GM12878 (cell line): ENCODE measurements at regions not wholly inside any gene's neighbourhood (a gene's known extent, or its start where the extent isn't known, plus 50 kb on each side); places are given as distances from the start of the nearest gene placed in this dataset.

Source experiments
- BCL3 ChIP-seq: IDR thresholded peaks from 2 replicates; pipeline ENCODE4 v1.6.1; 2011; ENCODE audit warnings: borderline replicate concordance, low read depth, mild to moderate bottlenecking, moderate library complexity, low read length; ENCODE audit not compliant: insufficient read depth, poor library complexity, severe bottlenecking
- PML ChIP-seq: IDR thresholded peaks from 2 replicates; pipeline ENCODE4 v1.6.1; 2012; ENCODE audit warnings: low read length, inconsistent platforms
- ZNF687 ChIP-seq: fragments of 450-650 bp; IDR thresholded peaks from 2 replicates; pipeline ENCODE4 v1.6.1; 2017; ENCODE audit warnings: mild to moderate bottlenecking, moderate library complexity
- TF ChIP-seq, protein P1 (sequence below): fragments of 450-650 bp; conservative IDR thresholded peaks from 2 replicates; pipeline ENCODE4 v1.6.1; 2017; ENCODE audit warnings: mild to moderate bottlenecking, moderate library complexity

DNA sequence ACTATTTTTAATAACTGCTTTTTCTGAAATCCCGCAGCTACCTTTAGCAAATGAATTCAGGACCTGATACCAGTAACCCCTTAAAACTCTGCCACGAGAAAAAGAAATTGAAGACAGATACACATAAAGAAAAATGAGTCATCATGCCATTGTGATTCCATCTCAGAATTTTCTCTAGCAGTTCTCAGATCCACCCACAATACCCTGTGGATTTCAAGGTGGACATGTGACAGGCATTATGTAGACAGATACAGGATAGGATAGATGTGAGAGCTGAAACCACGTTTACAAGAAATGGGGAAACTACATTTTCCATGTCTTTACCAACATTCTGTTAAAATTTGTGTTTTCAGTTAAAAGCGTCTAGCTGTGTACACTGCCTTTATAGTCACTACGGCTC is 291.9 kb upstream of the NR2F2 start (continued):
- TF ChIP-seq BCL3: peak; percentile 23
- no peak for TF ChIP-seq PML
- TF ChIP-seq ZNF687: peak; percentile 70; the same call in 1 of the 2 replicates
- TF ChIP-seq, protein P1, sequence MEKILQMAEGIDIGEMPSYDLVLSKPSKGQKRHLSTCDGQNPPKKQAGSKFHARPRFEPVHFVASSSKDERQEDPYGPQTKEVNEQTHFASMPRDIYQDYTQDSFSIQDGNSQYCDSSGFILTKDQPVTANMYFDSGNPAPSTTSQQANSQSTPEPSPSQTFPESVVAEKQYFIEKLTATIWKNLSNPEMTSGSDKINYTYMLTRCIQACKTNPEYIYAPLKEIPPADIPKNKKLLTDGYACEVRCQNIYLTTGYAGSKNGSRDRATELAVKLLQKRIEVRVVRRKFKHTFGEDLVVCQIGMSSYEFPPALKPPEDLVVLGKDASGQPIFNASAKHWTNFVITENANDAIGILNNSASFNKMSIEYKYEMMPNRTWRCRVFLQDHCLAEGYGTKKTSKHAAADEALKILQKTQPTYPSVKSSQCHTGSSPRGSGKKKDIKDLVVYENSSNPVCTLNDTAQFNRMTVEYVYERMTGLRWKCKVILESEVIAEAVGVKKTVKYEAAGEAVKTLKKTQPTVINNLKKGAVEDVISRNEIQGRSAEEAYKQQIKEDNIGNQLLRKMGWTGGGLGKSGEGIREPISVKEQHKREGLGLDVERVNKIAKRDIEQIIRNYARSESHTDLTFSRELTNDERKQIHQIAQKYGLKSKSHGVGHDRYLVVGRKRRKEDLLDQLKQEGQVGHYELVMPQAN: peak; percentile 30; the same call in 1 of the 2 replicates
